Common myeloid progenitor, CD34-positive (primary cell): ENCODE measurements at regions not wholly inside any gene's neighbourhood (a gene's known extent, or its start where the extent isn't known, plus 50 kb on each side); places are given as distances from the start of the nearest gene placed in this dataset.

Experiments used
- CTCF ChIA-PET: fragments of 350-600 bp; sonication (Branson Sonifier 250); formaldehyde crosslinking; loops from one replicate; lab custom pipeline; 2021; ENCODE audit warnings: antibody characterized with exemption; lab: Charles Lee
- POLR2A ChIA-PET: fragments of 350-600 bp; sonication (Branson Sonifier 250); formaldehyde crosslinking; loops from one replicate; lab custom pipeline; 2021; ENCODE audit warnings: antibody characterized with exemption; lab: Charles Lee
- DNase-seq, 3 donors: peaks; one replicate each; pipeline versions ENCODE4 v3.0.0 to v3.0.0-alpha.2; 2013
- H3K27ac ChIP-seq, 2 experiments: 1 replicate in 1 of 2; 2 replicates in 1 of 2; pipeline ENCODE4 v1.7.0; 2013; ENCODE audit warnings: inconsistent platforms in 2 of 2, low read length in 2 of 2, mild to moderate bottlenecking in 2 of 2, low read depth in 1 of 2, moderate library complexity in 1 of 2; ENCODE audit not compliant: severe bottlenecking in 2 of 2, insufficient read depth in 1 of 2, poor library complexity in 1 of 2
- H3K27me3 ChIP-seq, 5 experiments: replicated peaks in 2 of 5; 1 replicate in 3 of 5; 2 replicates in 2 of 5; pipeline versions ENCODE4 v1.6.1 to v1.7.0; 2013; ENCODE audit warnings: low read length in 4 of 5, mild to moderate bottlenecking in 2 of 5, moderate library complexity in 2 of 5, inconsistent platforms in 1 of 5; ENCODE audit not compliant: insufficient read depth in 5 of 5, control insufficient read depth in 4 of 5
- H3K36me3 ChIP-seq, 4 experiments: 1 replicate in 2 of 4; 2 replicates in 2 of 4; pipeline versions ENCODE4 v1.6.1 to v1.7.0; 2013; ENCODE audit warnings: low read length in 3 of 4, control low read depth in 1 of 4, mild to moderate bottlenecking in 1 of 4; ENCODE audit not compliant: control insufficient read depth in 4 of 4, insufficient read depth in 4 of 4
- H3K4me1 ChIP-seq, 4 experiments: 1 replicate in 3 of 4; 2 replicates in 1 of 4; pipeline versions ENCODE4 v1.6.1 to v1.7.1; 2013; ENCODE audit warnings: low read length in 3 of 4, mild to moderate bottlenecking in 3 of 4, control low read depth in 1 of 4, inconsistent platforms in 1 of 4, moderate library complexity in 1 of 4; ENCODE audit not compliant: control insufficient read depth in 4 of 4, insufficient read depth in 4 of 4; ENCODE audit errors: control extremely low read depth in 1 of 4
- H3K4me3 ChIP-seq, 7 experiments: 1 replicate in 4 of 7; 2 replicates in 3 of 7; pipeline versions ENCODE4 v1.5.1 to v1.7.0; 2013; ENCODE audit warnings: mild to moderate bottlenecking in 7 of 7, low read length in 6 of 7, moderate library complexity in 6 of 7, inconsistent platforms in 2 of 7, low read depth in 2 of 7, control low read depth in 1 of 7; ENCODE audit not compliant: insufficient read depth in 4 of 7, control insufficient read depth in 1 of 7; ENCODE audit errors: extremely low read depth in 1 of 7
- H3K9me3 ChIP-seq, 5 experiments: 1 replicate in 4 of 5; 2 replicates in 1 of 5; pipeline versions ENCODE4 v1.6.1 to v1.7.1; 2013; ENCODE audit warnings: low read length in 4 of 5, mild to moderate bottlenecking in 2 of 5, inconsistent platforms in 1 of 5, low read depth in 1 of 5, moderate library complexity in 1 of 5; ENCODE audit not compliant: control insufficient read depth in 4 of 5, insufficient read depth in 2 of 5; ENCODE audit errors: control extremely low read depth in 1 of 5
- WGBS: methylation state at CpG from one replicate; pipeline ENCODE4 v1.1.5; 2013; ENCODE audit not compliant: insufficient coverage; 5-methylcytosine and 5-hydroxymethylcytosine counted together

DNA sequence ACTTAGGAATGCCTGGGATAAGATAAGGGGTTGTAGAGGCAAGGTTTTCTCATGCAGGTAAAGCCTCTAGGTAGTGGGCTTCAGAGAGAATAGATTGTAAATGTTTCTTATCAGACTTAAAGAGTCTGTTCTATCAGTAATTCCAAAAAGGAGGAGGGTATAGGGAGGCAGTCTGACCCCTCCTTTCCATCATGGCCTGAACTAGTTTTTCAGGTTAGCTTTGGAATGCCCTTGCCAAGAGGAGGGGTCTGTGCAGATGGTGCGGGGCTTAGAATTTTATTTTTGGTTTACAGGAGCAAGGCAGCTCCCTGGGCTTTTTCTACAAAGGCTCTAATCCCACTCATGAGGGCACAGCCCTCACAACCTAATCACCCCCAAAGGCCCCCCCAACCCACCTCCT lies 135.0 kb downstream of the B3GNT2 start:
- no CpG with 5 or more reads among the region's 1 CpG for WGBS

DNA sequence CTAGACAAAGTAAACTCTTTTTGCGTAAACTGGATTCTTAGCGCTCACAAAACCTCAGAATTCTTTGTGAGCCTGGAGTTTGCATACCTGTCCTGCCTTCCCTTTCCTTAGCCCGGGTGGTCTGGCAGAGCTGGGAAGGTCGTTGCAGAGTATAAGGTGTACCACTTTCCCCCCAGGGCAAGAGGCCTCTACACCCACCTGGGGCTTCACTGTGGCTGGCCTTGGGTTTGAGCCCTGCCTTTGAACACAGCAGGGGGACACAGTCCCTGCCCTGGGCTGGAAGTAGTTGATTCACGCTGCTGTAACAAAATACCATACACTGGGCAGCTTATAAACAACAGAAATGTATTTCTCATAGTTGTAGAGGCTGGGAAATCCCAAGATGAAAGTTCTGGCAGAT lies 133.9 kb downstream of the B3GNT2 start:
- Histone ChIP-seq H3K27ac (no peak overlapping the region), H3K4me3 (no peak overlapping the region), H3K4me1 (peaks cover 0 to 13% (median 5%) of the 10 kb centered on the region in 4 experiments), H3K27me3 (no peaks in the 10 kb centered on the region), H3K36me3 (no peaks in the 10 kb centered on the region), H3K9me3 (peaks cover 2 to 17% (median 4%) of the 10 kb centered on the region in 5 experiments)
- ChIA-PET CTCF (interaction anchor here (1.1 to 1.6 kb wide), 2 partner anchors 9 to 16 kb away, joined by 4 read pairs; no protein-coding TSS in a partner anchor), POLR2A (no interaction called here)
- WGBS, result 100% methylated on average over 2 of the region's 5 CpGs
- no peak for DNase-seq

More for the DNA sequence above, 135.0 kb downstream of the B3GNT2 start:
- peaks cover 2 to 9% (median 4%) of the 10 kb centered on the region in 5 experiments for H3K9me3 ChIP-seq
- ChIA-PET POLR2A (no interaction called here), CTCF (interaction anchor here (0.8 to 0.9 kb wide), 2 partner anchors 30 to 34 kb away, joined by 3 read pairs; no protein-coding TSS in a partner anchor)
- peaks cover 0 to 25% (median 13%) of the 10 kb centered on the region in 4 experiments for H3K4me1 ChIP-seq
- H3K27me3 ChIP-seq, result no peaks in the 10 kb centered on the region
- H3K4me3 ChIP-seq, result no peak overlapping the region
- no peaks in the 10 kb centered on the region for H3K36me3 ChIP-seq
- no peak overlapping the region for H3K27ac ChIP-seq
- no peak for DNase-seq

DNA sequence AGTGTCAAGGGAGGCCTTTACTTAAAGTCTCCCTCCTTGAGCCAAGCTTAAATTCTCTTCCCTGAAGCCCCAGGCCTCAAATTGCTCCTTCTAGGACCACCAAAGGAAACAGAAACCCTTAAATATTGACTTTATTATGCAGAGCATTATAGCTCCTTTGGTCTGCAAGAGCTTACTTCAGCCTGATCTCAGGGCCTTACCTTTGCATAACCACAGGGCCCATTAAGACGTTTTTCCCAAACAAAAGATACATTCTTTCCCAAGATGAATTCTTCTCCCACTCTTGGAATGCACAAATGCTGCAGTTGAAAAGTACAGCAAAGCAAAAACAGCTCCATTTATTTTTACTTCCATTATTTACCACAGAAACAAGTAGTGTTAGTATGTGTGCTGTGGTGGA lies 130.8 kb downstream of the B3GNT2 start:
- DNase-seq, result no peak
- Histone ChIP-seq H3K9me3 (peaks cover 2 to 22% (median 4%) of the 10 kb centered on the region in 5 experiments), H3K27me3 (no peaks in the 10 kb centered on the region), H3K4me3 (no peak overlapping the region), H3K36me3 (no peaks in the 10 kb centered on the region), H3K27ac (no peak overlapping the region), H3K4me1 (no peaks in the 10 kb centered on the region)
- ChIA-PET POLR2A (interaction anchor here (0.5 kb wide), 1 partner anchor 14 kb away, joined by 5 read pairs; no protein-coding TSS in a partner anchor), CTCF (no interaction called here)
- 86% methylated on average over 1 of the region's 1 CpG for whole genome bisulfite sequencing

DNA sequence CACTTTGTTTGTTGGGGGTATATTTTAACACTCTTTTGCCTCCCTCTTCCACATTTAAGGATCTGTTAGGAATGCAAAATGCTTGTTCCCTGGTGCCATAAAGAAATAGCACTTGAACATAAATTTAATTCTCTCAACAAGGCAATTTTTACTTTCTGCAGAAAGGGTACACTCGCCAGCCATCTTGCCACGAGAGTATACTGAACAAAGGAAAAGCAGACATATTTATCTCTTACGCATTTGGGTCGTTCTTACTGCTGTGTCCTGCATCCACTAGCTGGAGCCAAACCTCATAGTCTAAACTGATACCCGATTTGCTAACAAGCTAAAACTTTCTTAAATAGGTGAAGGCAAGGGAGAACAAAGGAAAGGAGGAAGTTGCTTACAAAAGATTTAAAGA lies 129.5 kb downstream of the B3GNT2 start:
- H3K4me3 ChIP-seq, result no peak overlapping the region
- WGBS, result 100% methylated on average over 3 of the region's 5 CpGs
- no peaks in the 10 kb centered on the region for H3K27me3 ChIP-seq
- ChIA-PET CTCF (interaction anchor here (0.5 to 1.5 kb wide), 3 partner anchors 9 to 150 kb away, joined by 3 to 4 read pairs (median 3); no protein-coding TSS in a partner anchor), POLR2A (no interaction called here)
- H3K9me3 ChIP-seq, result peaks cover 2 to 22% (median 4%) of the 10 kb centered on the region in 5 experiments
- DNase-seq, result peak in 1 of 3 donors; percentile 10
- H3K36me3 ChIP-seq, result no peaks in the 10 kb centered on the region
- no peak overlapping the region for H3K27ac ChIP-seq
- peaks cover 0 to 2% (median 0%) of the 10 kb centered on the region in 4 experiments for H3K4me1 ChIP-seq

DNA sequence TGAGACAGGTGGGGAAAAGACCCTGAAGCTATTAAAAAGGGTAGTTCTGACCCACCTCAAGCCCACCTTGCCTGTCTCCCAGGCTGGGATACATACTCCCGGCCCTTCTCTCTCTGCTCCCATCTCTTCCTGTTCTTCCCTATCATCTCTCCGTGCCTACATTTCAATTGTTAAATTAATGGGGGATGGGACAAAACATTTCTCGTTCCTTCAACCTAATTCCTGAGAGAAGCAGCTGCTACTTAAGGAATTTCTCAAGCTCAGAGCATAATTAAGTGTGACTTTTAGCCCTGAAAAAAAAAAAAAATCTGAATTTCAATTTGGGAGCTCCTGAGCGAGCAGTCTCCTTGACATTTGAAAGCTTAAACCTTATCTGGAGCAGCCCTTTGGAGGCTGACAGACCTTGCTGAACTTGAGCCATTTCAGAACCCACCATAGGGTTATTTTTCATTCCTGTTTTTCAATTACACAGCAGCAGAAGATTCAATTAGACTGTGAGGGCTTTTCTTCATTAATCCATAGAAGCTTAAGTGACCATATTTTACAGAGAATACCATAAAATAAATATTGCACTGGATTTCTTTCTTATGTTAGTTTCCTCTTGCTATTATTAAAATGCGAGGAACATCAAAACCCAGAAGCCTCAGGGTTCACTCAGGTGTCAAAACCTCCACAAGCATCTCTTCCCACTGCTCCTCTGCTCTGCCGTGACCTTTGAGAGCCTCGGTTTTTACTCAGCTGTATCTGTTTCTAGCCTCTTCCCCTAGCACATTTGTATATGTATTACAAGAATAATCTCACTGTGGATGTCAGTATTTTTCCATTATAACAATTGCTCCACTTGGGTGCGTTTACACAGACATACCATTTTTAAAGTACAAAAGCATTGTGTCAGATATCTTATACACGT lies 125.7 kb downstream of the B3GNT2 start:
- Histone ChIP-seq H3K36me3 (no peaks in the 10 kb centered on the region), H3K27me3 (no peaks in the 10 kb centered on the region), H3K9me3 (peaks cover 0 to 19% (median 0%) of the 10 kb centered on the region in 5 experiments), H3K4me1 (peaks cover 0 to 4% (median 0%) of the 10 kb centered on the region in 4 experiments), H3K4me3 (no peak overlapping the region), H3K27ac (no peak overlapping the region)
- WGBS, result 96% methylated on average over 4 of the region's 9 CpGs
- no peak for DNase-seq
- ChIA-PET CTCF (interaction anchor here (0.6 to 1.6 kb wide), 5 partner anchors 11 to 86 kb away, joined by 3 to 7 read pairs (median 4); no protein-coding TSS in a partner anchor), POLR2A (no interaction called here)

DNA sequence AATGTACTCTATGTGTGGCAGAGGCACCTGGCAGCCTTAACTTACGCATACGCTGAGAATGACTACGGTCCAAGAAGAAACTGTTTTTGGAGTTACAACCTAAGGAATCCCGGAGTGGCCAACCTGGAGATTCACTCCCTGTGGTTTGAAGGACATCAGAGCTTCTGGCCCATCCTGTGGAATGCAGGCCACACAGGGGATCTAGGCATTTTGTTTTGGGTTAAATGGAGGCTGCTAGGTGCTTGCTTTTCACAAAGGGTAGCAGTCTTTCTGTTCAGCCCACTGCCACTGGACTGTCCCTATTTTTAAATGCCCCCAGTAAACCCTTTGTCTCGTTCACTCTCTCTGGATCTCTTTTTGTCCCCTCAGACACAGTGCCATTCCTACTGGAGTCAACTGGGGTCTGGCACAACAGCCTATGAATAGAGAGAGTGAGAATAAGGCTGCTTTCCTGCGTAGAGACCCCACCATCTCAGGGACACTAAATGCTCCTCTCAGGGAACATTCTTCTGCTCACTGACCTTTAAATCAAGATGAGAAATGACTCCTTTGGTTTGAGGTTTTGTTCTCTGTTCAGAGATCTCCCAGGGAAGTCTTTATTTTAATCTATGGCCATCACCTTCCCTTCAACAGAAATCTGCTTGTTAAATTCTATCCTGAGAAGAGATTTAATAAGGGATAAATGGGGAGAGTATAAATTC lies 124.9 kb downstream of the B3GNT2 start:
- CTCF ChIA-PET, result interaction anchor here (1.1 to 1.6 kb wide), 3 partner anchors 13 to 20 kb away, joined by 4 to 7 read pairs (median 5); no protein-coding TSS in a partner anchor

More for the DNA sequence above, 124.9 kb downstream of the B3GNT2 start:
- peaks cover 0 to 9% (median 1%) of the 10 kb centered on the region in 4 experiments for H3K4me1 ChIP-seq
- H3K9me3 ChIP-seq, result peaks cover 0 to 12% (median 0%) of the 10 kb centered on the region in 5 experiments
- 100% methylated on average over 5 of the region's 6 CpGs for WGBS
- H3K27me3 ChIP-seq, result no peaks in the 10 kb centered on the region
- POLR2A ChIA-PET, result no interaction called here
- no peak for DNase-seq
- no peaks in the 10 kb centered on the region for H3K36me3 ChIP-seq
- H3K27ac ChIP-seq, result no peak overlapping the region
- no peak overlapping the region for H3K4me3 ChIP-seq
